Lower leg skin (tissue), 3 donors: ENCODE measurements at regions not wholly inside any gene's neighbourhood (a gene's known extent, or its start where the extent isn't known, plus 50 kb on each side); places are given as distances from the start of the nearest gene placed in this dataset.

Experiments
- CTCF ChIP-seq, 3 donors: fragments of 450-650 bp; IDR thresholded peaks; one replicate each; pipeline ENCODE4 v1.5.1; 2016; ENCODE audit warnings: antibody characterized with exemption in 3 of 3, mild to moderate bottlenecking in 3 of 3, moderate library complexity in 2 of 3
- POLR2A ChIP-seq, 2 donors: fragments of 450-650 bp; IDR thresholded peaks; one replicate each; pipeline ENCODE4 v1.6.1; 2016 to 2017; ENCODE audit warnings: antibody characterized with exemption in 2 of 2, mild to moderate bottlenecking in 1 of 2, moderate library complexity in 1 of 2

GRCh38 chr4:171583790-171584189 lies 229.4 kb upstream of the GALNTL6 start:
- TF ChIP-seq CTCF (IDR thresholded peaks at IDR 0.05): no peak
- no peak for TF ChIP-seq POLR2A (IDR thresholded peaks at IDR 0.05)
